Erythroblast (primary cell): ENCODE measurements at regions not wholly inside any gene's neighbourhood (a gene's known extent, or its start where the extent isn't known, plus 50 kb on each side); places are given as distances from the start of the nearest gene placed in this dataset.
A peak's percentile ranks its signal among the peaks of the same experiment; 100 is the strongest.
"Not testable (repeated sequence)": the region's sequence is repeated elsewhere in the genome, so short reads cannot be mapped to it uniquely, and the experiment has no call there.

Source experiments
- DNase-seq, 2 experiments: peaks; one replicate each; lab custom pipeline; 2025; lab: John Stamatoyannopoulos, UW
- GATA1 ChIP-seq: IDR thresholded peaks from 2 replicates; pipeline ENCODE4 v1.6.1; 2011; ENCODE audit warnings: low read depth, mild to moderate bottlenecking, control low read depth, low read length, moderate library complexity
- POLR2A ChIP-seq: IDR thresholded peaks from 2 replicates; pipeline ENCODE4 v1.6.1; 2011; ENCODE audit warnings: mild to moderate bottlenecking, low read length

GRCh38 chr6:168851460-168852375 is 401.9 kb downstream of the THBS2 start:
- DNase-seq: no peak
- TF ChIP-seq GATA1 (no peak), POLR2A (no peak)

GRCh38 chr6:168850027-168850736 is 403.5 kb downstream of the THBS2 start:
- DNase-seq: not testable (repeated sequence)

DNA sequence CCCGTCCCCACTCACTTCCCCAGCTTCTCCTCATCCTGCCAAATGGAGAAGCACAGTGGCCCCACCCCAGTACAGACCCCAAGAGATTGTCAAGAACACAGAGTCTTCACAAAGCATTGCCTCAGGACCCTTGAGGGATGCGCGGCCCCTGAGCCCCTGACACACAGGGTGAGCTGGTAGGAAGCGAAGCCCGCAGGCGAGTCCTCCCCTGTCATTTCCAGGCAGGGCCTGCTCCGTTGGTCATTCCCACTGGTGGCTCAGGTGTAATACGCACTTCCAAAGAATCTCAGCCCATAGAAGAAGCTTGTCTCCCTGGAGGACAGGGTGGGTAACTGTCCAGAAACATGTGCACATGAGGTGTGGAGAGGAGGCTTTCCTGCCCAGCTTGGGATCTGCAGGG is 404.2 kb downstream of the THBS2 start:
- TF ChIP-seq POLR2A: no peak
- no peak for TF ChIP-seq GATA1

DNA sequence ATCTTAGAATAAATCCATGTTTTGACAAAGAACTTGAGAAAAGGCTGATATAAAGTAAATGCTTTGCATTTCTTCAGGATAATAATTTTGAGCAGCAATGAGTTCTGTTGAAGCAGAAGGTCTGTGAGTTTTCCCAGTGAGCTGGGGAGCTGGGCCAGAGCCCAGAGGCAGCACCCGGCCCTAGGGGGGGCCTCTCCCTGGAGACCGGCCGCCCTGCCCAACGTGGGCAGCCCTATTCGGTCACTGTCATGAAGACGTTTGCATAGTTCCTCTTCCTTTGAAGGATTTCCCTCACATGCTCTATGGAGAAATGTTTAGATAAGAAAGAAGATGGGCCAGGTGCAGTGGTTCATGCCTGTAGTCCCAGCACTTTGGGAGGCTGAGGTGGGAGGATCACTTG is 404.8 kb downstream of the THBS2 start:
- TF ChIP-seq GATA1 (no peak), POLR2A (no peak)
- no peak for DNase-seq

More for the DNA sequence above, 404.2 kb downstream of the THBS2 start:
- no peak for DNase-seq

DNA sequence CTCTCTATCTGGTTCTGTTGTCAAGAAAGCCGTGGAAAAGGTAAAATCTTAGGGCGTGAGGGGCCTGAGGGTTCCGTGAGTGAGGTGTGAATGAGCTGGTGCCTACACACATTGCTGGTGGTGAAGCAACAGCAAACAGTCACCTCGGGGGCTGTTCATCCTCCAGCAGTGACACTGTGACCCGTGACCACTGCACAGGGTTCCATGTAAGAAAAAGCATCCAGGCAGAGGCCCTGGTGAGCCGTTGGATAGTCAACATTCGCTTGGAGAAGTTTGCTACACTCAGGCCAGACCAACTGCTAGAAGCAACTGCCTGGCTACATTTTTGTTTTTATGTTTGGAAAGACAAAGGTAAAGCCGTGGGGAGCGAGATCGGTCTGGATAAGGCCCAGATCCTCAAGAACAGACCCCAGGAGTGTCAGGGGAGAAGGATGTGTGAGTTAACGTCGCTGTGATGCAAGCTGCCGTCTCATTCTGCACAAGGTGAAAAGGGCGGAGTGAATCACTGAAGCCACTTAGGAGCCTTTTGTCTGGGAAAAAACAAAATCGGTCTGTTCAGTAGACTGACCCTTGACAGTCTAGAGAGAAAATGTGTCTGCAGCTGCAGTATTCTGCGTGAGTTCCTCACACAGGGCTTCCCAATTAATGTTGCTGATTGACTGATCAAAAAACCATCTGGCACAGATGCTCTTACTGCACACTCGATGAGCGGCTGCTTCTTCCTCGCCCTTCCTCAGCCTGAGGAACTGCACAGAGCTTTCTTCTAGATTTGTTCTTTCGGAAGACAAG is 404.0 kb downstream of the SMOC2 start:
- TF ChIP-seq POLR2A (no peak), GATA1 (no peak)
- DNase-seq: no peak

GRCh38 chr6:168842632-168843212 is 401.7 kb downstream of the SMOC2 start:
- DNase-seq: not testable (repeated sequence)

DNA sequence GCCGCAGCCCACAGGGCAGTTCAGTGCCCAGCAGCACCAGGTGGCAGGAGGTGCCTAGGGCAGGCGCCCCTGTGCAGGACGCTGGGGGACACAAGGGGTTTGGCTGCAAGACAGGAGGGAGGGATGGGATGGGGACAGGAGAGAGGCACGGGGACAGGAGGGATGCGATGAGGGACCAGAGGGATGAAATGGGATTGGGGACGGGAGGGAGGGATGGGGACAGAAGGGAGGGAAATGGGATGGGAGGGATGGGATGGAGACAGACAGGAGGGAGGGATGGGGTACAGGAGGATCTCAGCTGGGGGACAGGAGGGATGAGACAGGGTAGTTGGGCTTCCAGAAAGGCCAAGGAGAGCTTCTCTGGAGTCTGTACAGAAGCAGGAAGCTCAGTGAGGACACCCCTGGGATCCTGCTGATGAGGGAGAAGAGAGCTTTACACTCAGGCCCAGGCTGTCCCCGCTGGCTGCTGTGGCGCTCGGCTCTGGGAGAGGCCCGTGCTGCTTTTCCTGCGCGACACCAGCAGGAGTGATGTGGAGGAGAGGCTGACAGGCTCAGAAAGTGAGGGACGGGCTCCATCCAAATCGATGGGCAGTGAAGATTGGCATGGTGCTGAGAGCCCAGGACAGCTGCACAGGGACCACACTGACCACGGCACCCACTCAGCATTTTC is 400.8 kb downstream of the SMOC2 start:
- no peak for DNase-seq
- TF ChIP-seq GATA1 (no peak), POLR2A (no peak)

- DNase-seq: peak; percentile 11 to 28
Measured at GRCh38 chr6:168840932-168841331, 399.9 kb downstream of the SMOC2 start.

- not testable (repeated sequence) for DNase-seq
Measured at GRCh38 chr6:168840299-168840698, 399.3 kb downstream of the SMOC2 start.

GRCh38 chr6:168838037-168838399 is 397.0 kb downstream of the SMOC2 start:
- no peak for DNase-seq
- TF ChIP-seq GATA1 (no peak), POLR2A (no peak)

DNA sequence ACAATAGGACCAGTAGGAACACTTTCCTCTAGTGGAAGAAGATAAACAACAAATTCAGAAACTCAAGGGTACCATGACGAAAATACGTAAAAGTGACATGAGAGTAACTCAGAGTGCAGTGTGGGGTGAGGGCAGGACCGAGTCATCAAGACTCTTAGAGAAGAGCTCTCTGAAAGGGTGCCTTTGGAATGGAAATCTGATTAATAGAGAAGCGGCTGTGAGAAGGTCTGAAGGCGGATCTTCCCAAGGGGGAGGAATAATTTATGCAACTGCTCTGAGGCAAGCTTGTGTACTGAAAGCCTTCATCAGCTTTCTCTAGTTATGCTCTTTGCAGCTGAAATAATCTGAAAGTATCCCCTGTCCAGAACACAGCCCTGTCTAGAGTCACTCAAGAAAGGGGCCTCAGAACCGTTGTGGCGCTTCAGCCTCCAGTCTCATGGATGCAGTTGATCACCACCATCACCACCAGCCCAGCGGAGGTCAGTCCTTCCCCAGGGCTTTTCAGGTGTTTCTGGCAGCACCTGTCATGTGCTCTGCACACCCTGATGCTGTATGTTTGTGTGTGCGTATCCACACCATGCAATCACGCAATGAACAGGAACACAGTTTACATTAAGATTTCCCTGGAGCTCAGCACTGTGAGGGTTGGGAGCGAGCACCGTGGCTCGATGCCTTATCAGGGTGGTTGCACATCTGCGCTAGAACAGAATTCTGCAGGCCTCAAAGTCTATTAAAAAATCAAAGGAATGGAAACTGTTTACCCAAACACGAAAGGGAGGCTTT is 396.5 kb downstream of the SMOC2 start:
- no peak for TF ChIP-seq GATA1
- TF ChIP-seq POLR2A: no peak
- no peak for DNase-seq

DNA sequence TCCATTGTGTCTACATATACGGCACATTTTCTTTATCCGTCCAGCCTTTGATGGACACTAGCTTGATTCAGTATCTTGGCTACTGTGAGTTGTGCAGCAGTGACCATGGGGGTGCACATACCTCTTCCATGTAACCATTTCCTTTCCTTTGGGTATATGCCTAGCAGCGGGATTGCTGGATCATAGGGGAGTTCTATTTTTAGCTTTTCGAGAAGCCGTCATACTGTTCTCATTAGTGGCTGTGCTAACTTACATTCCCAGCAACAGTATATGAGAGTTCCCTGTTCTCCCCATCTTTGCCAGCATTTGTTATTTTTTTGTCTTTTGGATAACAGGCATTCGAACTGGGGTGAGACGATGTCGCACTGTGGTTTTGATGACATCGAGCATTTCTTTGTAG is 395.0 kb downstream of the SMOC2 start:
- no peak for DNase-seq

DNA sequence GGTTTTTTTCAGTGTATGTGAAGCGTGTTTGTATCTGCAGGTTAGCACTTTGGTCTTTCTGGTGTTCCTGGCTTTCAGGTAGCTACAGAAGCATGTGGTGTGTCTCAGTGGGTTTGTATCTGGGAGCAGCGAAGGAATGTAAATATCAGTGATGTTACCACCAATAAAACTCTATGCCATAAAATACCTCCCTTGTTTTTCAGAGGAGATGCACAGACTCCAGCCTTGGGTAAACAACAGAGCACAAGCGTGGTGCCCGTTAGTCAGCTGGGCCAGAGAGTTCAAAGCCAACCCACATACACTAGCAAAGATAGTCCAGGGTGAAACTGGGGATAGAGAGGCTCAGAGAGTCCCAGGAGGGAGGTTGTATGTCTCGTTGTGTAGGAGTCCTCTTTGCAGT is 393.8 kb downstream of the SMOC2 start:
- TF ChIP-seq GATA1 (no peak), POLR2A (no peak)
- DNase-seq: no peak

More for the DNA sequence above, 395.0 kb downstream of the SMOC2 start:
- TF ChIP-seq POLR2A (no peak), GATA1 (no peak)
